HG02973 (cell line): ENCODE measurements at regions not wholly inside any gene's neighbourhood (a gene's known extent, or its start where the extent isn't known, plus 50 kb on each side); places are given as distances from the start of the nearest gene placed in this dataset.
"Not testable (repeated sequence)": the region's sequence is repeated elsewhere in the genome, so short reads cannot be mapped to it uniquely, and the experiment has no call there.

Experiments used
- ATAC-seq: cut with Tn5 transposase; IDR thresholded peaks from one replicate; pipeline ENCODE4 v1.9.1; 2021; ENCODE audit warnings: moderate library complexity; ENCODE audit not compliant: unreplicated experiment

DNA sequence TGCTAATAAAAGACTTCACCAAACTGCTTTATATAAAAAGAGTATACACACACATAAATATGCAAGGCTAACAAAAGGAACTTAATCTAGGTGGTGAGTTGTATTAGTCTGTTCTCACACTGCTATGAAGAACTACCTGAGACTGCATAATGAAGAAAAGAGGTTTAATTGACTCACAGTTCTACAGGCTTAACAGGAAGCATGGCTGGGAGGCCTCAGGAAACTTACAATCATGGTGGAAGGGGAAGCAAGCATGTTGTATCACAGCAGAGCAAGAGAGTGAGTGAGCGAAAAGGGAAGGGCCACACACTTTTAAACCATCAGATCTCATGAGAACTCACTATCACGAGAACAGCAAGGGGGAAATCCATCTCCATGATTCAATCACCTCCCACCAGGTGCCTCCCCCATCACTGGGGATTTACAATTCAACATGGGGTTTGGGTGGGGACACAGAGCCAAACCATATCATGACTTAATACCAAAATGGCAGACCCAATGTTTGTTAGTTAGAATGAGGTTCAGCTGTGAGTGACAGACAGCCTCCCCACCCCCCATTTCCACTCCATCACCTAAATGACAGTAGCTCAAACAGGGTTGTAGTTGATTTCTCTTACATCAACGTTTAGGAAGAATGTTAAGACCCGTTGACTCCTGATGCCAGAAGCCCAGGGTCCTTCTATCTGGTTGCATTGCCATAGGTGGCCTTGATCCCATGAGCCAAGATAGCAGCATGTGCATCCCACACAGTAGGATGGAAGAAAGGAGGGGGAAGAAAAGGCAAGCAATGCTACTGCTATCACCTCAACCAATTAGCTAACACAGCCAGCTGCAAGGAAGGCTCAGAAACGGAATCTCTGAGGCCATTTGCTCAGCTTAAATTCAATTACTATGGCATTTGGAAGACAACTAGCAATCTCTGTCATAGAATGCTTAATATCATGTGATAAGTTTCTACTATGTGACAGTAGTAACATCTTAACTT is 77.0 kb downstream of the CCDC71L start:
- no peak for ATAC-seq

DNA sequence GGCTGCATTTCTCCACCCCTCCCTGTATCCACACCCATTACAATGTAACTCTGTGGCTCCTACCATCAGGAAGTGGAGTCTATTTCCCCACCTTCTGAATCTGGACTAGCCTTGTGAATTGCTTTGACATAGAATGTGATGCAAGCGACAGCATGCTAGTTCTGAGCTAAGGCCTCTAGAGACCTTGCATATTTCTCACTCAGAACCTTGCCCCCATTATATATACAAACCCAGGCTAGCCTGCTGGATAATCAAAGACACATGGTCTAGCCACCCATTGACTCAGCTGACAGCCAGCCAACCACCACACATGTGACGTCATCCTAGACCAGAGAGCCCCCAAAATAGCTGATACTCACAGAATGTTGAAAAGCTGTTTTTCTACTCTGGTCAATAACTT is 77.9 kb downstream of the CCDC71L start:
- no peak for ATAC-seq

DNA sequence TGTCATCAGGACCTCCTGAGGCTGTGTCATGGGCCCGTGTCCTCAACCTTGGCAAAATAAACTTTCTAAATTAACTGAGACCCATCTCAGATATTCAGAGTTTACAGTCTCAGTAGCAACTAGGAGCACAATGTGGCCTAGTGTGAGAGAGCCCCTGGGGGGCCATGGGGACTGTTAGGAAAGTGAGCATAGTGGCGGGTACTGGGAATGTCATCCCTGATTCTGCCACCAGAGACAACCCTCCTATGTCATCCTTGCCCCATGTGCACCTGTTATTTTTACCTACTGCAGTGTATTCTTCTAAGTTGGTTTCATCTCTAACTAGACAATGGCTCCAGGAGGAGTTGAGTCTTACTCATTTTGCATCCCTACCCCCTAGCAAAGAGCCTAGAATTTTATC is 78.6 kb downstream of the CCDC71L start:
- no peak for ATAC-seq

DNA sequence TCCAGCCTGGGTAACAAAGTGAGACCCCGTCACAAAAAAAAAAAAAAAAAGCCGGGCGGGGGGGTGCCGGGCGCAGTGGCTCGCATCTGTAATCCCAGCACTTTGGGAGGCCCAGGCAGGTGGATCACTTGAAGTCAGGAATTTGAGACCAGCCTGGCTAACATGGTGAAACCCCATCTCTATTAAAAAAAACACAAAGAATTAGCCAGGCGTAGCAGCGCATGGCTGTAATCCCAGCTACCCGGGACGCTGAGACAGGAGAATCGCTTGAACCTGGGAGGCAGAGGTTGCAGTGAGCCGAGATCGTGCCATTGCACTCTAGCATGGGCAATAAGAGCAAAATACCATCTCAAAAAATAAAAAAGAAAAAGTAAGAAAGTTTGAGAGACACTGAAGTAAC is 81.9 kb downstream of the CCDC71L start:
- not testable (repeated sequence) for ATAC-seq

DNA sequence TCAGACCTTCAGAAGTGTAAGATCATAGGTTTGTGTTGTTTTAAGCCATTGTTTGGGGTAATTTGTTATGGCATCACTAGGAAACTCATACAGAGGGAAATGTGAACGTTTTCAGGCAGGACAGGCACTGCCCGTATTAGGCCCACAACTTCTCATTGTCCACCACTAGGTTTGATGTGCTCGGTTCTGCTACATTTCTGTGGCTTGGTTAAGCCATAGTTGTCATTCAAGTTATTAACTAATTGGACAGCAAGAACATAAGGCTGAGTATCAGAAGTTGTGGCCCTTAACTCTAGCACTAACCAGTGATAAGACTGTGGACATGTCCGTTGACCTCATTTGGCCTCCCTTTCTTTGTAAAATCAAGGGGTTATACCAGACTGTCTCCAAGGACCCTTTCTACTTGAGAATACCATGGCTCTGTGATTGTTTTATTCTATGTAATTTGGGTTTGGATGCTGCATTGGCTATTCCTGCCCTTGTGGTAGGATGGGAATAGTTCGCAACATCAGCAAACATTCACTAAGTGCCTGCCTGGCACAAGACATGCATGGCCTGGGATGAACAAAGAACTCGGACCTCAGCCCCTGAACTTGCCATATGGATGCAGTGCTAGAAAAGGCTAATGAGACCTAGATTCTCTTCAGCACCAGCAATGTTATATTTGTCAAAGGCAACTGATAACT is 85.7 kb downstream of the CCDC71L start:
- no peak for ATAC-seq

DNA sequence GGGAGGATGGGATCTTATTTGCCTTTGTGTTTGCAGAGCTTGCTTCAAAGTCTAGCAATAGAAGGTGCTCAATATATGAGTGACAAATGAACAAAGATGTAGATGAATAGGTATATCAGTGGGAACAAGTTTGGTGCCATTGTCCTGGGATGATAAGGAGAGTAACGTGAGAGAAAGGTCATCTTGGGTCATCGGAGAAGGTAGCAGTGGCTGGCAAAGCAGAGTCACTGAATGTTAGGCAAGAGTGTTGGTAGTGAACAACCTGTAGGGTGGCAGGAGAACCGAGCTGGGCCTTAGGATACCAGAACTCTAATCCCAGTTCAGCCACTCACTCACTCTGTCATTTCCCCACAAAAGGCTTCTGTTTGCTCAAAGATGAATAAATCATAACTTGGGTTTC is 87.2 kb downstream of the CCDC71L start:
- no peak for ATAC-seq

DNA sequence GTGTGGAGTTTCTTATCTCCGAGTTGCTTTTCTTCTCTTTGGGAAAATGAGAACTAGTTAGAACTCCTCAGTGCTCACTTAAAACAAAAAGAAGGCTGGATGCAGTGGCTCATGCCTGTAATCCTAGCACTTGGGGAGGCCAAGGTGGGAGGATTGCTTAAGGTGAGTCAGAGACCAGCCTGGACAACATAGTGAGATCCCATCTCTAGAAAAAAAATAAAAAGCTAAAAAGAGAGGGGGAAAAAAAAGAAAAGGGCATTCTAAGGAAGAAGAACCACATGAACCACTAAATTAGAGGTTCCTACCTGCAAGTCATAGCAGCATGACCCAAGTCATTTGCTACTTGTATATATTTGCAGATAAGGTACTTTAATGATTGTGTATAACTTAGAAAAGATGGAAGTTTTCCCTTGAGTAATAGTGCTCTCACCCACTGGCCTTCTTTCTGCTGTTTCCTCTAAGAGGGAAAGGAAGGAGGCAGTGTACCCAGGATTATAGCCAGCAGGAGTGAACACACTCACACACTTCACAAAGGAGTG is 87.8 kb downstream of the CCDC71L start:
- no peak for ATAC-seq

DNA sequence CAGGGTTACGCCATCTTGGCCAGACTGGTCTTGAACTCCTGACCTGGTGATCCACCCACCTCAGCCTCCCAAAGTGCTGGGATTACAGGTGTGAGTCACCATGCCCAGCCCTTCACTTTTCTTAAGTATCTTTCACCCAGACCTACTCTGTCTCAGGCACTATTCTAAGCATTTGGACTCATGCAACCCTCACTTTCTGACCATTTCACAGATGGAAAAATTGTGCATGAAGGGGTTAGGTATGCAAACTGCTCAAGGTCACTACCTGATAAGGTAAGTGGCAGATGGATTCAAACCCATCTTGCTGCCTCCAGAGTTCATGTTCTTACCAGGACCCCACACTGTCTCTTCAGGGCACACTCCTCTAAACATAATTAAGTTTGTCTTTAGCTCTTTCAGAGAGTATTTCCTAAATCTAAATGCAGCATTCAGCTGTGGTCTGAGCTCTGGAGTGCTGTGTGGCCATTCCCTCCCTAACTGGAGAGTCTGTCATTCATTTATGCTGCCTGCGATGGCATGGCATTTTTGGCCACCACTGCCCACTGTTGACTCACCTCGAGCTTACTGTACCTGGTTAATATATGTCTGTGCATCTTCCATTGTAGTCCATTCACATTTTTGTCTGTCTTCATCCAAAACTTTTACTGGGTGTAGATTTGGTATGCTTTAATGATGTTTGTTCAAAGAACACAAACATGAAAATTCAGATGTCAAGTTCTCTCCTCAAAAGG is 88.4 kb downstream of the CCDC71L start:
- ATAC-seq: no peak

DNA sequence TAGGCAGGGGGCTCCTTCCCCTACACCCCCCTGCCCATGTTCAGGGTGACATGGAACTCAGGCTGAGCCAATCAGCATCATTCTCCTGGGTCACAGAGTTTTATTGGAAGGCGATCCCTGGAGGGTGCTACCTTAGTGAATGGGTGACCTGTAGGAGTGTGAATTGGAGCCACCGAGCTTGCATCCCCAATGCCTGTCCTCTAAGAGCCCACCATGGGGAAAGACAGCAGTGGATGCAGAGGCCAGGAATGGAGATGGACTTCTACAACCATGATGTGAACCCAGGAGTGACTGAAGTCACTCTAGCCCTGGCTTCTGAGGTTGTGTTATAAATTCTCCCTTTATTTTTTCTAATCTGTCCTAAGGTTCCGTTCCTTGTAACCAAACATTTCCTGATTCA is 89.4 kb downstream of the CCDC71L start:
- no peak for ATAC-seq

DNA sequence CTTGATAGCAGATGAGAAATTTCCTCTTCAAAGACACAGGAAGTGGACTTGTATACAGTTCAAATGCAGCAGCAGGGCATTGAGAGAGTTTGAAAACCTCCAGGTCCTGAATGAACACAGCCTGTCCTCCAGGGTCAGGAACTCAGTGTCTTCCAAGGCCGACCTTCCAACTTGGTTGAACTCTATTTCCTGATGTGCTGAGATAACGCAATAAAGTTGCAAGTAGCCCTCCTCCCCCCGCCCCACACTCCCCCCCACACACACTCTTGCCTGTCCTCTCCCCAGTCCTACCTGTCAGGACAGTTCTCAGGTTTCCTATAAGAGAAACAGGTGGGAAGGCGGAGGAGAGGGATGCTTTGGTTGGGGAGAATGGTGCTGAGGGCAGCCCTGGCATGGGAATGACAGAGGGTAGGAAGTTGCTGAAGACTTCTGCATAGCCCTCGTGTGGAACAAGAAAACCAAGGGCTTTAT is 90.0 kb downstream of the CCDC71L start:
- no peak for ATAC-seq

DNA sequence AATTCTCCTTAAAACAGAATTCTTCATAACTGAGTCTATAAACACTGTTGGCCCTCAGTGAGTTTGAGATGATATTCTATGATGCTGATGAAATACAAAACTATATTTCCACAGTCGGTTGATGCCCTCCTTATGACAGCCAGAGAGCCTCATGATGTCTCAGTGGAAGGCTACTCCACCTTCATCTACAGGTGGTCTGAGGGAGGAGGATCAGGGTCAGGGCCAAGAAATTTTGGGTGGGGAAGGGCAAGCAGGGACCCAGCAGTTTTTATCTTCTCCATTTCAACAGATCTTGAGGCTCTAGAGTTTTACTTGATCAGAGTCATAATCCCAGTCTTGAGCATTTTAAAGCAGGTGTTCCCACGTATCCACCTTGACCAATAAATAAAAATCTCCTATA is 90.8 kb downstream of the CCDC71L start:
- no peak for ATAC-seq

DNA sequence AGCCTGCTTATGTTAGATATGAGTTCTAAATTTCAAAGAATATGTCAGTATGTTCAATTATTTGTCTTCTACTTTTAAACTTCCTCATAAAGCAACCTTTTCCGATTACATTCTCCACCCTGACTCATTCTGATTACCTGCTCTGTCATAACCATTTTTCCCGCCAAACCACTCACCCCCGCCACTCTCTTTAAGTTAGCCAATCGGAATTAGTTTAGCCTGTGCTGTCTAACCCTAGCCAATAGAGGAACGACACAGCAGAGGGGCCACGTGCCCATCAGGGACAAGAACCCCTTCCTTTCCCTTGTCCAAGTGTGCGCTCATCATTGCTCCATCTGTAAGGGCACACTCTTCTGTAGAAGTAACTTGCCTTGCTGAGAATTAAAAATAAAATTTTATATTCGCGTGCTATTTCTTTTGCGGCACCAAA is 91.4 kb downstream of the CCDC71L start:
- ATAC-seq: no peak

DNA sequence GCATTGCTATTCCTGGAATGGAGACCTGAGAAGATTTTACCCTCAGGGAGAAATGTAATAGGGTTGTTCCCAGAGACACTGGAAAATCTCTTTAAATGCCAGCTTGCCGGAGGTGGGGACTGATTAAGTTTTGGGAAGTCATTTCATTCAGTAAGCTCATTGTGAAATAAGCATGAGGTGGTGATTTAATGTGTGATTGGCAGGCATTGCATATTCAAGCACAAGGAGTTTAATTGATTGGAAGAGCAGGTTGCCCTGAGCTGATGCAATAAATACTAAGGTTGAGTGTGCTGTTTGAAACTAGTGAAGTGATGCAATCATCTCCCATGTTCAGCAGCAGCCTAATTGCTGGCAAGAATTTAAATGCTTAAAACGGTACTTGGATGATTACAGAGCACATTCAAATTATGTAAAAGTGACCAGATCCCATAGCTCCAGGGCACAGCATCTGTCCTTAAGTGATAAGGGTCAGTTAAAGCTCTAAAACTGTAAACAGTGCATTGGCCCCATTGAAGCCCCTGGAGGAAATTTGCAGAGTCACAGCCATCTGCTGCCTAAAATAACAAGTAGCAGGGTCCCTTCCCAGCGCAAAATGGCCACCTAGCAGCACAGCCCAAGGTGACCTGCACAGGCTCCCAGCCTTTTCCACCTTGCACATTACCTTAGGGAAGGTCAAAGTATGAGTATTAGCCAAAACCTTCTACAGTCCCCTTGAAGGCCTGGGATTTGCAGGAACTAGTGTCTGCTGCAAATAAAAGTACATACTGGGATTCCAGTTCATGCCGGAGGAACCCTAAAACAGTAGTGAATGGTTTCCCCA is 92.1 kb downstream of the CCDC71L start:
- no peak for ATAC-seq

DNA sequence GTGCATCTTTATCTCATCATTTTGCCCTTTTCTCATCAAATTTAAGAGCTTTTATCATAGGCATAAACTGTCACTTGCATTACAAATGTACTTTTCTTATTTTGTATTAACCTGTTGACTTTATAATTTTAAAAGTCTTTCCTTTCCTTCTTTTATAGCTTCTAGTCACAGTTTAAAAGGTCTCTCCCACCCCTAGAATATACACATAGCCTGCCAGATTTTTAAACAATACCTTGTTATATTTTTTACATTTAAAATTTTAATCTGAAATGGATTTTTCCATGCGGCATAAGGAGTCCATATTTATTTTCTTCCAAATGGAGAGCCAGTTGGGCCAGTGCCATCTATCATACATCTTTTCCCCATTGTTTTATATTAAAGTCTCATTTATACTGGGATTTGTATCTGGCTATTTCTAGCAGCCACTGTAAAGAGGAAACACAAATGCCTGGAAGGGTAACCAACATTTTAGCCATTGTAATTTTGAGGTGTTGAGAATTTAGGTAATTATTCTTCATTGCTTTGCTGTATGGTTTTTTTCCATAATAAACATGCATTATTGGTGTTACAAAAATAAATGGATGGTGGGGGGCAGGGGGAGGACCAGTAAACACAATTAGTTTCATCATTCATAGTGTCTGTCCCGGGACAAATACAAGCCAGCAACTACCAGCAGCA is 92.8 kb downstream of the CCDC71L start:
- no peak for ATAC-seq

DNA sequence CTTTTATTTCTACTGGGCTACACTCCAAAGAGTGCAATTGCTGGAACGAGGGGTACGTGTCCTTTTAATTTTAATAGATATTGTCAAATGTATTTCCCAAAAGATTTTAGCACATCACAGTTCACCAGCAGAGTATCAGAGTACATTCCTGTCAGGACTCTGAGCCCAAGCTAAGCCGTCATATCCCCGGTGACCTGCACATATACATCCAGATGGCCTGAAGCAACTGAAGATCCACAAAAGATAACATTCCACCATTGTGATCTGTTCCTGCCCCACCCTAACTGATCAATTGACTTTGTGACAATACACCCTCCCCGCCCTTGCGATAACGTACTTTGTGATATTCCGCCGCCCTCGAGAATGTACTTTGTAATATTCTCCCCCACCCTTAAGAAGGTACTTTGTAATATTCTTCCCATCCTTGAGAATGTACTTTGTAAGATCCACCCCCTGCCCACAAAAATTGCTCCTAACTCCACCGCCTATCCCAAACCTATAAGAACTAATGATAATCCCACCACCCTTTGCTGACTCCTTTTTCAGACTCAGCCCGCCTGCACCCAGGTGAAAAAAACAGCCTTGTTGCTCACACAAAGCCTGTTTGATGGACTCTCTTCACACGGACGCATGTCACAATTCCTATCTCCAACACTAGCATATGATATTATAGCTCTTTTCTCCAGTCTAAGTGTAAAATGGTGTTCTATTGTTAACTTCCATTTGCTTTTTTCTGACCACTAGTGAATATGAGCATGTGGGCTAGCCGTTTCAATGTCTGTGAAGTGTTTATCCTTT is 93.6 kb downstream of the CCDC71L start:
- not testable (repeated sequence) for ATAC-seq

DNA sequence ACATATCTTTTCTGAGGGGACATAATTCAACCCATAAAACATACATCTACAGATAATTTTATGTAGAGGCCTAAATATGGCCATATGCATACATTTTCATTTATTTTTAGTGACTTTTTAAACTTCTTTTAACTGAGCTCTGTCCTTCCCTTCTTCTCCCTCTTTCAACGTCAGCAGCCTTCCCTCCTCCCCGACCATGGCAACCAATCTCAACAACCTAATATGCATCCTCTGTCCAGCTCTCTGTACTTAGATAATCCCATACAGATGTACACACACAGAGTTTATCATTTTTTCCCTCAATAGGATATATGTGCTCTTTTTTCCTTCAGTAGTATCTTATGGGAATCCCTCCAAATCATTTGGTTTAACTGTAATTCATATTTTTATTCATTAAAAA is 94.3 kb downstream of the CCDC71L start:
- ATAC-seq: no peak

DNA sequence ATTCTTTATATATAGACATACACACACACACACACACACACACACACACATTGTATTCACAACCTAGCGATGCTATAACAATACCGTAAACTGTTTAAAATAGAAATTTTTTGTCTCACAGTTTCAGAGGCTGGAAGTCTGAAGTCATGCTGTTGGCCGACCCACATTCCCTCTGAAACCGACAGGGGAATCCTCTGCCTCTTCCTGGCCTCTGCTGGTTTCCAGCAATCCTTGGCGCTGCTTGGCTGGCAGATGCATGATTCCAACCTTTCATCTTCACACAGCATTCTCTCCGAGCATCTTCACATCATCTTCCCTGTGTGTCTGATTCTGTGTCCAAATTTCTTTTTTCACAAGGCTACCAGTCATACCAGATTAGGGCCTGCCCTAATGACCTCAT is 94.8 kb downstream of the CCDC71L start:
- no peak for ATAC-seq

DNA sequence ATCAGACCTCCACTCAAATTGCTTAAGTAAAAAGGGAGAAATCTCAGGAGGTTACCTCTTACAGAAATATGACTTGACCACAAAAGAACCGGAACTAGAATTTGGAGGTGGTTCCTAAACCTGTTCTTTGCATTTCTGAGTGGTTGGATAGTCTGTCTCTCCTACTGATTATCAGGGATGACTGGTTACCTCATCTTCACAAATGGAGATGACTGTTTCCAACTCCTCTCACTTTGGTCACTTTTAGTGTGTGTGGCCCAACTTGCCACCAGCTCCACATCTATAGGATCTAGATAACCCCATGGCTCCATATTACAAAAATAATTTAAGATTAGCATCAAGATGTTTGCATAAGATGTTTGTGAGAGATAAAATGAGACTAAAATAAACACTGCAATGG is 95.5 kb downstream of the CCDC71L start:
- ATAC-seq: no peak
